ENCODE measurements at regions not wholly inside any gene's neighbourhood (a gene's known extent, or its start where the extent isn't known, plus 50 kb on each side); places are given as distances from the start of the nearest gene placed in this dataset.

- TF ChIP-seq EZH2 (IDR thresholded peaks at IDR 0.05; ENCODE audit: borderline replicate concordance, low read length) (no peak), CTCF (IDR thresholded peaks at IDR 0.05; ENCODE audit: low read length) (no peak)
Measured at GRCh38 chr4:26110493-26110892, 196.5 kb downstream of the SMIM20 start.

Data from OCI-LY1 (cell line).